ENCODE measurements at regions not wholly inside any gene's neighbourhood (a gene's known extent, or its start where the extent isn't known, plus 50 kb on each side); places are given as distances from the start of the nearest gene placed in this dataset.
A peak's percentile ranks its signal among the peaks of the same experiment; 100 is the strongest.

GRCh38 chr4:162847945-162848549 is 318.6 kb downstream of the NAF1 start:
- H3K4me3 ChIP-seq: no peak overlapping the region
- TF ChIP-seq POLR2A (IDR thresholded peaks at IDR 0.05): no peak
- TF ChIP-seq, protein P1, sequence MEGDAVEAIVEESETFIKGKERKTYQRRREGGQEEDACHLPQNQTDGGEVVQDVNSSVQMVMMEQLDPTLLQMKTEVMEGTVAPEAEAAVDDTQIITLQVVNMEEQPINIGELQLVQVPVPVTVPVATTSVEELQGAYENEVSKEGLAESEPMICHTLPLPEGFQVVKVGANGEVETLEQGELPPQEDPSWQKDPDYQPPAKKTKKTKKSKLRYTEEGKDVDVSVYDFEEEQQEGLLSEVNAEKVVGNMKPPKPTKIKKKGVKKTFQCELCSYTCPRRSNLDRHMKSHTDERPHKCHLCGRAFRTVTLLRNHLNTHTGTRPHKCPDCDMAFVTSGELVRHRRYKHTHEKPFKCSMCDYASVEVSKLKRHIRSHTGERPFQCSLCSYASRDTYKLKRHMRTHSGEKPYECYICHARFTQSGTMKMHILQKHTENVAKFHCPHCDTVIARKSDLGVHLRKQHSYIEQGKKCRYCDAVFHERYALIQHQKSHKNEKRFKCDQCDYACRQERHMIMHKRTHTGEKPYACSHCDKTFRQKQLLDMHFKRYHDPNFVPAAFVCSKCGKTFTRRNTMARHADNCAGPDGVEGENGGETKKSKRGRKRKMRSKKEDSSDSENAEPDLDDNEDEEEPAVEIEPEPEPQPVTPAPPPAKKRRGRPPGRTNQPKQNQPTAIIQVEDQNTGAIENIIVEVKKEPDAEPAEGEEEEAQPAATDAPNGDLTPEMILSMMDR (IDR thresholded peaks at IDR 0.05): no peak
- intact Hi-C loops (cut with DNase I): no loop called here
- 72 to 83% (median 81%) methylated on average over 1 of the region's 1 CpG for WGBS, 4 donors
- no peaks in the 10 kb centered on the region for H3K9me3 ChIP-seq
- no peak for DNase-seq
- no peaks in the 10 kb centered on the region for H3K4me1 ChIP-seq
- no peaks in the 10 kb centered on the region for H3K27me3 ChIP-seq
- H3K27ac ChIP-seq: no peak overlapping the region
- no peaks in the 10 kb centered on the region for H3K36me3 ChIP-seq
- ATAC-seq: peak in 1 of 4 donors; percentile 48

DNA sequence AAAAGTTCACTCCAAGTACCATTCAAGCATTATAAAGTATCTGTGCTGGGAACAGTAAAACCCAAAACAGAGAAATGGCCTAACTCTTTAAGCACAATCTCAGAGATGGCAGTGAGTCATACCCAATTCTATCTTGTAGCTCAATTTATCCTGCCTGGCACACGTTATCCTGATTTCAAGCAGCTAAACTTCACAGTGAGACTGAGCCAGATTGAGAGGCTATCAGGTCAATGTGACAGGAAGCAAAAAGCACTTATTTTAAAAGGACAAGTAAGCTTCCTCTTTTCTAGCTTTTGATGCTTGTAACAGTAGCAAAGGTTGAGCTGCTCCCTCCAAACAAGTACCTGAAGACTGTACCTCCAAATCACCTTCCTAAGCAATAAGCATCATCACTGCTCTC is 324.9 kb downstream of the NAF1 start:
- H3K4me3 ChIP-seq: no peak overlapping the region
- H3K9me3 ChIP-seq: peaks cover 0 to 6% (median 0%) of the 10 kb centered on the region in 12 donors
- intact Hi-C loops (cut with DNase I): no loop called here
- H3K36me3 ChIP-seq: no peaks in the 10 kb centered on the region
- H3K27me3 ChIP-seq: no peaks in the 10 kb centered on the region
- DNase-seq (no peak), ATAC-seq (peak in 3 of 4 donors; percentile 9 to 81 (median 45))
- no peak for TF ChIP-seq POLR2A (IDR thresholded peaks at IDR 0.05)
- TF ChIP-seq, protein P1 (IDR thresholded peaks at IDR 0.05): no peak
- WGBS, 4 donors: 0 to 3% (median 0%) methylated on average over 1 of the region's 1 CpG
- H3K4me1 ChIP-seq: peaks cover 0 to 3% (median 0%) of the 10 kb centered on the region in 12 donors
- no peak overlapping the region for H3K27ac ChIP-seq

DNA sequence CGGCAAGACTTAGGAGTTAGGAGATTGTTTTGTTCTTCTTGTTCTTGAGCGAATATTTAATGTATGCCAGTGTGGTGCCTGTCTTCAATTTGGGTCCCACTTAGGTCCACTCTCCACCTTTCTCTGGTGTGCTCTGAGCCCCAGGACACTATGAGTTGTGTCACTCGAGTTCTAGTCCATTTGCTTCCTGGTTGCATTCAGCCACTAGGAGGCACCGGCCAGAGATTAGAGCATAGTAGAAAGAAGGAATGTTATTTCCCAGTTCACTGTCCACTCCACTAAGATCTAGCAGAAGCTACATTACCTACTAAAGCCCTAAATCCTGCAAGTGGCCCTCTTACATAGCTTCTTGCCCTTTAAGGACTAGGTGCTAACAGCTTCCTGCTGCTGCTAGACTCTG is 326.9 kb downstream of the NAF1 start:
- Histone ChIP-seq H3K36me3 (no peaks in the 10 kb centered on the region), H3K27ac (no peak overlapping the region), H3K4me1 (peaks cover 0 to 3% (median 0%) of the 10 kb centered on the region in 12 donors), H3K27me3 (no peaks in the 10 kb centered on the region), H3K9me3 (peaks cover 0 to 12% (median 0%) of the 10 kb centered on the region in 12 donors), H3K4me3 (no peak overlapping the region)
- ATAC-seq (no peak), DNase-seq (no peak)
- intact Hi-C loops (cut with DNase I): no loop called here
- TF ChIP-seq POLR2A (IDR thresholded peaks at IDR 0.05): no peak
- TF ChIP-seq, protein P1 (IDR thresholded peaks at IDR 0.05): no peak
- WGBS, 4 donors: 83 to 91% (median 87%) methylated on average over 4 of the region's 4 CpGs

DNA sequence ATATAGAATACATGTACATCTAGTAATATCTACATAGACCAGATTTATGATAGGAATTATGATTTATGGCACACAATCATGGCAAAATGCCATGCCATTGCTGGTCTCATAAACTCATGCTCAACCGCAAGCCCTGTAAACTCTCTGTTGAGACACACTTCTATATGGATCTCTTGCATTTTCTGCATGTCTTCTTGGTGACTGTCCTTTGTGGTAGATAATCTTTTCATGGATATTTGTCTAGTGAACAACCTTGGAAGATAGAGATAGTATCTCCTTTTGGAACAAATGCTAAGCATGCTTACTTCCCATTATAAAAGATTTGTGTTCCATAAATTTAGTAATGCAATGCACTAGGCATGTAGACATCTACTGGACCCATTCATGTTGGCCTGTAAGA is 328.0 kb downstream of the NAF1 start:
- WGBS, 4 donors: 95 to 98% (median 97%) methylated on average over 1 of the region's 1 CpG
- no peaks in the 10 kb centered on the region for H3K36me3 ChIP-seq
- DNase-seq (no peak), ATAC-seq (no peak)
- no peak overlapping the region for H3K27ac ChIP-seq
- TF ChIP-seq, protein P1 (IDR thresholded peaks at IDR 0.05): no peak
- TF ChIP-seq POLR2A (IDR thresholded peaks at IDR 0.05): no peak
- intact Hi-C loops (cut with DNase I): no loop called here
- peaks cover 0 to 12% (median 0%) of the 10 kb centered on the region in 12 donors for H3K9me3 ChIP-seq
- H3K4me3 ChIP-seq: no peak overlapping the region
- peaks cover 0 to 3% (median 0%) of the 10 kb centered on the region in 12 donors for H3K4me1 ChIP-seq
- no peaks in the 10 kb centered on the region for H3K27me3 ChIP-seq
